ENCODE measurements at regions not wholly inside any gene's neighbourhood (a gene's known extent, or its start where the extent isn't known, plus 50 kb on each side); places are given as distances from the start of the nearest gene placed in this dataset.
"Not testable (repeated sequence)": the region's sequence is repeated elsewhere in the genome, so short reads cannot be mapped to it uniquely, and the experiment has no call there.

DNA sequence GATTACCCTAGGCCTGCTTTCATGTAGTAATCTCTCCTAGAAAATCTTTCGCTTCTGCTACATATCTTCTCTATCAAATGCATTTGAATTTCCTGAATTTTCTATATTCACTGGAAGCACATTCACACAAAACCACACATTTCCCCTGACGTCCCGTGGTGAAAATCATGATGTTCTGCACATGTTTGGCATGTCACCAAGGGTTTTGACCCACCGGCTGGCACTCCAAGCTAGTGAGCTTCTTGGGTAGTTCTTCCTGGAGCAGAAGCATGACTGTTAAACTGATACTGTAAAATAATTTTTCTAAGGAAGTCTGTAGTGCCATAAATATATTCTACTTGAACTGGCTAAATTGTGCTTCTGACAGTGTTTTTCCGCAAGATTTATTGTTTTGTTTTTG, 510.1 kb upstream of the SLC8A1 start:
- peak; percentile 28 for DNase-seq

DNA sequence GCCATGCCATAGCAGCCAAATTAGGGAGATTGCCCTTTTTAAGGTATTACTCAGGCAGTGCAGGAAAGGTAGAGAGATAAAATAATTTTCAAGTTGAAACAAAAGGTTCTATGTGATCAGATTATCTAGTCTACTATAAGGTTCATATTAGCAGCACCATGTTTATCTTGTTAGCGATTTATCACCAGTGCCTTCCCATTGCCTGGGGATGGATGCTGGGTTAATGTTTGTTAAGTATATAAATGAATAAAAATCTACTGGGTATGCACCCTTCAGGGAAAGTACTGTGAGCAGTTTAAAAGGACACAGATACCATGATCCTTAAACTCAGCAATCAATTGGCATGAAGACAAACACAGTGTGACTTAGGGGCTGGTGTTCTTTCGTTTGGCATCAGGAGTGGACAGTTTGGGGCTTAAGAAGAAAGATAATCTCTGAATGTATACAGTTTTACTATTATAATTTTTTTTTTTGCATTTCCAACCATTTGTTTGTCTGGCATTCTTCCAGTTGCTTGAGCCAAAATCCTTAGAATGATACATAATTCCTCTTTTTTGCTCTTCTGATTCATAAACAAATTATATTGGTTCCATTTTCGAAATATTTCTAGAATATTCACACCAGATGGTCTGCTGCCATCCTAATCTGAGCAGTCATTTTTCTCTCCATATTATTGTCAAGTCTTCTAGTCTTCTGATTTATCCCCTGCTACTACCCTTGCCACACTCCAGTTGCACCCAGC, 512.8 kb upstream of the SLC8A1 start:
- no peak for DNase-seq

DNA sequence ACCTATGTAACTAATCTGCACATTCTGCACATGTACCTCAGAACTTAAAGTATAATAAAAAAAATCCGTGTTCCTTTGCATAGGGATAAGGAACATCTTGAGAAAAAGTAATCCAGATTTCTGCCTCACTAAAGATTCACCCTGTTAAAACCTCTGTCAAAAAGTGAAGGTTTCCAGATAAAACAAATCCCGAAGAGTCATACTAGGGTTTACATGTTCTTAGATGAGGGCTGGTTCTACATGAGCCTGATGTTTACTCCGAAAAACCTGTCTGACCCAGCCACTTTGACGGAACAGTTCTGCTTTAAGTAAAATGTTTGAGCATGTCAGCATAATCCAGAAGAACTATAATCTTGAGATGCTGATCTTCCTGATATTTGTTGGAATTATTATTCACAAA, 515.6 kb upstream of the SLC8A1 start:
- DNase-seq = no peak

DNA sequence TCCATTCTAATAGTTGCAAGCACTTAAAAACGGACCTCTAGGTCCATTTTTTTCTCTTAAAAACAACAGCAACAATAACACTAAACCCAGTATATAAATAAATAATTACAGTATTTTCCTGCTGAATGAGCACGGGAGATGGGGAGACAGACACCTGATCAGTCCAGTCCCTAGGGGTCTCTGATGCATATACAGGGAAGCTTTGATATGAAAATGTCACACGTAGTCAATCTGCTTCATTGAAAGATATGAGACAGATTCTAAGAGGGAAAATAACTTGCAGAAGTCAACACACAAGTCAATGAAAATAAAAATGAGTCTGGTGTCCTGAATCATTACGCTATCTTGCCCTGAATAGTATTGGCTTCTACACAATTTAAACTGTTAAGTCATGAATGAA, 523.3 kb upstream of the SLC8A1 start:
- DNase-seq = no peak

DNA sequence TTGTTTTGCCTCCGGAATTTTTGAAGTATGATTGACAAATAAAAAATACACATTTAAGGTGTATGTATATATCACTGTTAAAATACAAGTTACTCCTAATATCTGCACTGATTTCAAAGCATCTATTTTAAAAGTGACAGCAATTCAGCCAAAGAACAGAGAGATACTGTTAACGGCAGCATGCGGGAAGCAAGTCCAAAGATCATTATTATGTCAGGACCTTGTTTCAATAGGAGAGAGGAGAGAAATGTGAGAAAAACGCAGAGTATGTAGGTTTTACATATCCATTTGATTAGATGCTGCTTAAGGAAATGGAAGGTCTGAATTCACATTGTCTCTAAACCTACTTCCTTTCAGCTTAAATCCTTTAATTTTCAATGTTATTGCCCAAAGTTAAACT, 545.5 kb upstream of the SLC8A1 start:
- DNase-seq = no peak

DNA sequence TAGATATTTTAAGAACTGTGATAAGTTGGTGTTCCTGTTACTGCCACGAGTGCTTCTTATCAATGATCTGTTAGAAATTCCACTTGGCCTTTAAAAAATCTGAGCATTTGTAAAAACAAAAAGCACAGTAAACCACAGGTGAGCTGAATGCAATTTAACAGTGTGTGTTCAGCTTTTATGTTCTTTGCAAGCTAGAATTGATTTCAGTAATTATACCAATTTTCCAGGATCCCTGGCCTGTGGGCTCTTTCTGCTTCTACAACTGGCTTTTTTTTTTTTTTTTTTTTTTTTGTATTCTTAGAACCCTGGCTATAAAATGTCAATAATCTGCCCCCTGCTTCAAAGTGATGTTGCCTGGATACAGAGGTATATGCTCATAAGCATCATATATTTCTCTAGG, 548.5 kb upstream of the SLC8A1 start:
- no peak for DNase-seq

DNA sequence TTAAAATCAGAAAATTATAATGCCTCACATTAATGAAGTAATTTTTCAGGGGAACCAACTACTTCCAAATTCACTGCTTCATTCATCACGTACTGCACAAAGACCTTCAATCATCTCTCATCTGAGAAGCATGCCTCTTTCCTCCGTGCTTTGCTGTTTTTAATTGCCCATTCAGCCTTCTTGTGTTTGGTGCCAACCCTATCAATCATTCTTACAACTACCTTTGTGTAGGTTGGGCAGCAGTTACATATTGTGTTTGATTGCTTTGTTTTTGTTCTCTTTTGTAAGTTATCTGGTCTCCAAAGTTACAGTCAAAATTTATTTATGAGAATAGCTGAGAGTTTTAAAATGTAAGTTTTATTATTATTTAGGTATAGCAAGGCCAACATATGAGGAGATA, 549.0 kb upstream of the SLC8A1 start:
- no peak for DNase-seq

DNA sequence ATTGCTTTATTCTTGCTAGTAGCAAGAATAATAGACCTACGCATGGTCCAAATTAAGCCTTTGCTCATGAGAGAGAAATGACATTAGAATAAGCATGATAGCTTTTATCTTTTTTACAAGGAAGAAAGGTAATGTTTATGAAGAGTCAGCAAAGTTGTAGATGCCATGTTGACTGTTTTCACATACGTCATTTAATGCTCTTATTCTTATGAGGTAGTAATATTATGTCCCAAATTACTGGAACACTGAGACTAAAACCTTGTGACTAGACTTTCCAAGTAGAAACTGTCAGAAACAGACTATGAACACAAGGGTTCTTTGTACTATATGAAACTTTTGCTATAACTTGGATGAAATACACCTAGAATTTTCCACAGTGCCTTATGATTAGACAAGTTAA, 552.8 kb upstream of the SLC8A1 start:
- no peak for DNase-seq

DNA sequence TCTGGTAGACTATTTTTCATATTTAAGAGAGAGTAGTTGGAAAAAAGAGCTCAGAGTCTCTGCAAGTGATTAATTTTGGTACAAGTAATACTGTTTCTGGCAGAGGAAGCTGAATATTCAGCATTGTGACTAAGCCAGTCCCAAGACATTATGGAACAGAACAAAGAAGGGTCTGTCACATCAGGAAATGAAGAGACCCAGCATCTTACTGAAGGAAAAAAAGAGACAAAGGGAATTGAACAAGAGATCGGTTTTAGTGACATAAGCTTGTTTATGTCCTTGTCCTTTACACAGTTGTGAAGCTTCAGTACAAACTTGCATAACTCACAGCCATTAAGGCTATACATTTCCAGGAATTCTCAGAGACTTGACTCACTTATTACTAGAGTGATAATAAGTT, 568.5 kb upstream of the SLC8A1 start:
- no peak for DNase-seq

DNA sequence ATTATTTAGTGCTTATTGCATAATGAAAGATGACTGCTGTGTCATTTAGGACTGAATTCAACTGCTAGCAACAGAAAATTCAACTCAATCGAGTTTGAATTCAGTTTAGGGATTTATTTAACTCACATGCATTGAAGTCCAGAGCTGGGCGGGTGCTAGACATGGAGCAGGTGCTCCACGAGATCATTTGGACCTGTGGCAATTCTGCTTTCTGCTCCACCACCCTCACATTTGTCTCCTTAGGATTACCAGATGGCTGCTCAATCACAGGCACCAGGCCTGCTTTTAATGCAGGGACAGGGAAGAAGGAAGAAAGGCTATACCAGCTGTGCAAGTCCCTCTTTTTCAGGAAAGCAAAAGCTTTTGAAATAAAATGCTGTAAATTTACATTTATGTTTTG, 572.9 kb upstream of the SLC8A1 start:
- no peak for DNase-seq

DNA sequence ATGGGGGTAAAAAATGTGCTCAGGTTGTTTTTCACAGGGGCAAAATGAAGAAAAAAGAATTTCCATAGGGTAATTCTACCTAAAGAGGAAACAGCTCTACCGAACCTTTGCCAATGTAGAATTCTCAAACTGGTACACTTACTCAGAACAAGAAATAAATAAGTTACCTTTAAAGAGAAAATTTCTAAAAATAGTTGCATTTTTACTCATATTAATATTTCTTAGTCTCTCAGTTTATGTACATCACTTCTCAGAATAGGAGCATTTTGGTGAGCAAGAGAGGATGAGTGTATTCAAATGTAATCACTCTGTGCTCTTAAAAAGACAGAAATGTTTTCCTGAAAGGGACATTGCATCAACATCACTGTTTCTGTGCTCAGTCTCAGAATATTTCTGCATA, 574.7 kb upstream of the SLC8A1 start:
- no peak for DNase-seq

DNA sequence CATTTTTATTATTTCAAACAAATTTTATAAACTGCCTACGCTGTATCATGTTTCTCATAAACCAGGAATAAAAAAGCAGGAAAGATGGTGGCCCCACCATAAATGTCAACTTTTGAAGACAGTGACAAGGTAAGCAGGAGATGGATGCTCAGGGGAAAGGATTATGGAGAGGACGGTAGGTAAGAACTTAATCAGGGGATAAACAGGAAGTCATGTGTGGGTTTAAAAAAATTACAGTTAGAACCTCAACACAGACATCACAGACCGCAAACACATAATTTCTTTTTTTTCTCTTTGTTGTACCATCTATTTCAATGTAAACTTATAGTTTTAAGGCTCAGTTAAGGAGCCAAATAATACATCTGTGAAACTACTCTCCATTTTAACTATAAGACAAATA, 575.2 kb upstream of the SLC8A1 start:
- DNase-seq = no peak

DNA sequence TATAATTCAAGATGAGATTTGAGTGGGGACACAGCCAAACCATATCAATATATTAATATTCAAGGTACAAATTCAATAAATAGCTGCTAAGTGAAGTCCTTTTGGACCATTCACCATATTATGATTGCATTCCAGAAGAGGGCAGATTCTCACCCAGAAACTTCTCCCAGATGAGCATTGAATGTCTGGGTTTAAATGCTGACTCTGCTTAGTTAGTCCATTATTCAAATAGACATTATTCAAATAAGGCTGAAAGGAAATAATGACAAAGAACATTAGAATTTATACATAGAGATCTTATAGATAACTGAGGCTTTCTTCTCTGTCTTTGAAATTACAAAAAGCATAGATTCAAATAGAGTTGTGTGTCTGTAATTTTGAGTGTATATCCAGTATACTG, 579.4 kb upstream of the SLC8A1 start:
- DNase-seq = no peak

DNA sequence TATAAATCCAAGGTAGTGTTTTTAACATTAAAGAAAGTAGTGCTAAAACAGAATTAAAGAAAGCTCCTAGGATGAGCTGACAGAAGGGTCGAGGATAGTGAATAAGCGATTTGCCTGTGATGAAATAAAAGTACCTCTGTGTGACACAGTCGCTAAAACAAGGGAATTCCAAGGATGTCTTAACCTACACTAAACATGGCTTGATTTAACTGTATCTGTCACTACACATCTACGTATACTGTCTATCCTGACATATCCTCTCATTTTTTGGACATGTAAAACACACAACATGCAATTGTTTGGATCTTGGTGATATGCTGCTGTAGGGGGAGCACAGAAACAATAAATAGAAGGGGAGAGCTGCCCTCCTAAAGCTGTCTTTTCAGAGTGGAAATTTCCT, 580.8 kb upstream of the SLC8A1 start:
- DNase-seq = no peak

DNA sequence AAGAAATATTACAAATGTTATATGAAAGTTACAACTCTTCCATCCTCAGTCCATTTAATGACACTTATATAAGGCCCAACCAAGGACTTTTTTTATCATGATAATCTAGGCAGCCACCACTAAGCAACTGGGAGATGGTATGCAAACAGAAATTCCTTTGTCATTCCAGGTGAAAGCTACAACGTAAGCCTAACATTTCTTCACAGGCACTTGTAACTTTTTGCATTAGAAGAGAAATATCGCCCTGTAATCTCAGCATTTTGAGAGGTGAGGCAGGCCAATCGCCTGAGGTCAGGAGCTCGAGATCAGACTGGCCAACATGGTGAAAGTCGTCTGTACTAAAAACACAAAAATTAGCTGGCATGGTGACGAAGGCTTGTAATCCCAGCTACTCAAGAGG, 581.2 kb upstream of the SLC8A1 start:
- no peak for DNase-seq

DNA sequence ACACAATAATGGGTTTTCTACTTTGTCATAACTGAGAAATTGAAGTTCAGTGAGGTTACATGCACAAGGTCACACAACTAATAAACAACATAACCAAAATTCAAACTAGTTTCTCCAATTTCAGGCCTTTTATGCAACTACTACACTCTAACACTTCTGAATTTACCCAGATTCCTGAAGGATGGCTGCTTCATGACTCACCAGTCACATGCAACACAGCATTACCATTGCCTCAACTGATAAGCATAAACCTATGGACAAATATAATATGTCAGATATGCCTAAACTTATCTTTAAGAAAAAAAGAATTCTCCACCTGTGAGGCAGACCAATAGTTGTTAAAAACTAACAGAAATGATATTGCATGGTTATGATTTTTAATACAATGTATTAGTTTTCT, 586.5 kb upstream of the SLC8A1 start:
- DNase-seq = no peak

DNA sequence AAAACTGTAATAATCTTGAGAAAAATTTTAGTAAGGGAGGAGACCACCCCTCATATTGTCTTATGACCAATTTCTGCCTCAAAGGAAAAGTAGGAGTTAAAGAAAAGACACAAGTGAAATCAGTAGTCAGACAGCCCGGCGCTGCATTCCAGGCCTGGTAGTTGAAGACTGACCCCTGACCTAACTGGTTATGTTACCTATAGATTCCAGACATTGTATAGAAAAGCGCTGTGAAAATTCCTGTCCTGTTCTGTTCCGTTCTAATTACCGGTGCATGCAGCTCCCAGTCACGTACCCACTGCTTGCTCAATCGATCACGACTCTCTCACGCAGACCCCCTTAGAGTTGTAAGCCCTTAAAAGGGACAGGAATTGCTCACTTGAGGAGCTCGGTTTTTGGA, 587.9 kb upstream of the SLC8A1 start:
- not testable (repeated sequence) for DNase-seq

DNA sequence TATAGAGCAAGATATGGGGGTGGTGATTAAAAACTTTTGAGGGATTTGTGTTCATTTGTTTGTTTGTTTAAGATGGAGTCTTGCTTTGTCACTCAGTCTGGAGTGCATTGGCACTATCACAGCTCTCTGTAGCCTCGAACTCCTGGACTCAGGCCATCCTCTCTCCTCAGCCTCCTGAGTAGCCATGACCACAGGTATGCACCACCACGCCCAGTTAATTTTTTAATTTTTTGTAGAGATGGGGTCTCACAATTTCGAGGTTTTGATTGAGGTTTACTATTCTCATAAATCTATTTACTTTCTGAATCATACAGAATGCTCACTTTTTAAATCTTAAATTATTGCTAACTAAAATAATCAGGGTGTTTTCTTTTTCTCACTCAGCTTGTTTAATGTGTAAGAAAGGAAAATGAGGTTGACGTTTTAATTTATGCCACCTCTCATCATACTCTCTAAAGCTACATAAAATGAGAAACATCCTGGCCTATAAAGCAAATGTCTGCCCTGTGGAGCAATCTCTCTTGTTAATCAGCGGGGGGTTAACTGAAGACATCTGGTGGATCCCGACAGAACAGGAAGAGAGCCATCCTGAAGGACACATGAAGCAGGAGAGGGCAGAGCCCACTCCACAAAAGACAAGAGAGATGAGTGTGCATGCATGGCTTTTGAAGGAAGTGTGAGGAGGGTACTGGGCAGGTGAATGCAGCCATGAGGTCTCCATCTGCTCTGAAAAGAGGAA, 589.1 kb upstream of the SLC8A1 start:
- DNase-seq = no peak

DNA sequence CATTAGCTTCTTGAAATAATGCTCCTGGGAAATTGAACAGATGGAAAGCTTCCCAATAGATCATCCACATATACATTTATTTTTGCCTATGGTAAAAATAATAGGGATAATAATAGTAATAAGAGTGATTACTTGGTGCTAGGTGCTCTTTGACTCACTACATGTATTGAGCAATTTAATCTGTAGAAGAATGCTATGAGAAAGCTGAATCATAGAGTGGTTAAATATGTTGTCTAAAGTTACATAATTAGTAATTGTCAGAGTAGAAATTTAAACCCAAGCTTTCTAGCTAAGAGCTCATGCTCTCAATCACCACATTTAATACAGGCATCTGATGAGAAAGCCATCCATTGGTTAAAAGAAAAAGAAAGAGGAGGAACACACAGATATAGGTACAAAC, 590.5 kb upstream of the SLC8A1 start:
- DNase-seq = no peak

DNA sequence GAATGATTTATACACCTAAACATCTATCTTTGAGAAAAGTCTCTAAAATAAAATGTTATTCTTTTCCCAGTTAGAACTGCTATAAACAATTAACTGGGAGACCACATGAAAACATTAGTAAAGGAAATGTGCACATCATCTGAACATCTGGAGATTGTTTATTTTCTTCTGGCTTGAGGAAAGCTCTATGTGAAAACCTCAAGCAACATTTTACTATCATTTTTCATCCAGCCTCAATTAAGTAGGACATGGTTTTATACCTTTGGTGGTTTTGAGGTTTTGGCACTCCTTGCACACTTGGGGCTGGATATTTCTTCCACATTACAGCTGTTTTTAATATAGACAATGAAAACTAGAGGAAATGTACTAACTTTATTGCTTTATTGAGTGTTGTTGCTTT, 609.5 kb upstream of the SLC8A1 start:
- DNase-seq = peak; percentile 74

DNA sequence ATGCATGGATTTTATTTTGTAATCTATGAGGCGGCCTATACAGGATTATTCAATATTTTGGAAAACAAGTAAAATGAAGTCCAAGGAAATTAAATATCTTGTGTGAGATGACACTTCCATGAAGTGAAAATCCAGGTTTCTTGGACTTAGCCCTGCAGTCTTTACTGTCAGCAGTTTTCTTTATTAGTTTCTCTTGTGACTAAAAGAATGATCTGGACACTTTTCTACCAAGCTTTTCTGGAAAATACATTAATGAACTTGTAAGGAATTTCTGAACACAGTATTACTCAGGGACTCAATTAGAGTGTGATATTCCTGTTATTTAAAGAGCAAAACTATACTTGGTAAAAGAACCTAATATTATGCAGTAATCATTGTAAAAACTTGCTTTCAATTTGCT, 610.4 kb upstream of the SLC8A1 start:
- no peak for DNase-seq

DNA sequence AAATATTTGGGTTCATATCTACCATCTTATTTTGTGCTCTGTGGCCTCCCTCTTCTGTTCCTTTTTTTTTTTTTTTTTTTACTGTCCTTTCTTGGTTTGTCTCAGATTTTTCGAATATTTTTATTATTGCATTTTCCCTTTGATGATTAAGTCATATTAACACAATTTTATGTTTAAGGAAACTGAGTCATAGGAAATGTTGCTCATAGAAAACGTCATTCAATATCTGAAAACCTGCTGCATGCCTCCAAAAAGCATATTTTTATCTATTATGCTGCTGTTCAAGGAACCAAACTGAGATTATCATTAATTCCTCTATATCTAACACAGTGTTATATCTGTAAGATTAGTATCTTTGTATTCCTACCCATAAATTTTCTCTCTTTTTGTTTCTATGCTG, 614.3 kb upstream of the SLC8A1 start:
- DNase-seq = no peak

DNA sequence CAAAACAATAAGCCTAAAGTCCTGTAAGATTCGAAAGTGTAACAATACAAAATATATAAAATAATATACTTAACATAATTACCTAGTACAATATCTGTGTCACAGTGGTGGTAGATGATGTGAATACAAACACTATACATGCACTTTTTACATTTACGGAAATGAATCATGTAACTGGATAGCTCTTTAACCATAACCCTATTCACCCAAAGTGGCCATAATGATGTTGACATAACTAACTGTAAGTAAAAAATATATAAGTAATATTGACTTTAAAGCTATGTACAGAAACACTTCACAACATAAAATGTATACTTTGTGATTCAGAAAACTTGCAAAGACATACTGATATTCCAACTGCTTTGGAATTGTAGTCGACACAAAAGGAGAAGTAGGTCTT, 616.9 kb upstream of the SLC8A1 start:
- DNase-seq = no peak

DNA sequence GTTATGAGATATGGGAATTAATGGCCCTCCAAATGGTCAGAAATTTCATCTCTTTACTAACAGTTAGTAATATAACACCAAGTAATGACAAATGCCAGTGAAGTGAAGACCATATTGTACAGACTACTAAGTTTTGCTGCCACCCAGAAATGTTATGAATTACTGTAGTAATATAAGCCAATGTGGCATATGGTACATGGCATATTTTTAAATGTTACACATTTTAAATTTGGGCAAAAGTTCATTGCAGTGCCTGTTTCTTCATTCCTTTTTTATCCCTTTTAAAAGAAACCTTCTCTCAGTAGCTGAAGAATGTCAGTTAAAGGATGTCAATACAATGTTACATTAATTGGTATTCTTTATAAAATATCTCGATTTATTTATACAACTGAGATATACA, 626.5 kb upstream of the SLC8A1 start:
- no peak for DNase-seq

DNA sequence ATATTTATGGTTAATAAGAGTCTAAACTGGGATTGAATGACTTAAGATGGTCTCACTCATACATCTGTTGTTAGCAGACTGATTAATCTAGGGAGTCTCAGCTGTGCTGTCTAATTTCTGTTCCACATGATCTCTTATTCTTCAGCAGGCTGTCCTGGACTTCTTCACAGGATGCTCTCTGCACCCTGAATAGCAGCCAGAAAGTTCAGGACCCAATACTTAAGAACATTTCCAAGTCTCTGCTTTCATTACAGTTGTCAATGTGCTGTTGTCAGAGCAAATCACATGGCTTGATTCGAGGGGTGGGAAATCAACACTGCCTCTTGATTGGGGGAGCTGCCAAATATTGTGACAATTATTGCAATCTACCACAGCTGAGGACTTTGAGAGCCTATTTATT, 627.1 kb upstream of the SLC8A1 start:
- DNase-seq = no peak
